Stimulated activated naive CD4-positive, alpha-beta T cell treated with Interleukin-2 at 50 U/mL for 16 hours (primary cell): ENCODE measurements at regions not wholly inside any gene's neighbourhood (a gene's known extent, or its start where the extent isn't known, plus 50 kb on each side); places are given as distances from the start of the nearest gene placed in this dataset.

Source experiments
- DNase-seq: peaks from one replicate; lab custom pipeline; 2025; lab: John Stamatoyannopoulos, UW

DNA sequence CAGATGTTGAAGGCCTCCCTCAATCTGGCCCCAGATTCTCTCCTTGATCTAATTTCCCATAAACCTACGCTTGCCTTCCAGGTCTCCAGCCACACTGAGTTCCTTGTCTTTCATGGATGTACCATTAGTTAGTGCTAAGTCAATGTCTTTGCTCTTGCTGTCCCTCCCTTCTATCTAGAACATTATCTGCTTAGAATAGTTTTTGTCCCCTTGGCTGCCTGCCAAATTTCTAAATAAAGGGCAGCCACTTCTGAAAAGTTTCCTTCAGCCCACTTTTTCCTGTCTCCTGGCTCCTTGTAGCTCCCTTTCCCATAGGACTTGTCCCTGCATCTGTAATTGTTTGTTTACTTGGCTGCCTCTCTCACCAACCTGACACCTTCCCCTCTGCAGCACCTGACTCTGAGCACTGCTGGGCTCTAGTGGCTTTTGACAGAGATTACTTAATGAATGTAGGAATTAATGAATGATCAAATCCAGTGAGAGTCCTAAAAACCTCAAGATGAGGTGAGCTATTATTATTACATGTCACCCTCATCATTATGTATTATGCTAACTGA lies 58.3 kb downstream of the CXCL12 start:
- no peak for DNase-seq

DNA sequence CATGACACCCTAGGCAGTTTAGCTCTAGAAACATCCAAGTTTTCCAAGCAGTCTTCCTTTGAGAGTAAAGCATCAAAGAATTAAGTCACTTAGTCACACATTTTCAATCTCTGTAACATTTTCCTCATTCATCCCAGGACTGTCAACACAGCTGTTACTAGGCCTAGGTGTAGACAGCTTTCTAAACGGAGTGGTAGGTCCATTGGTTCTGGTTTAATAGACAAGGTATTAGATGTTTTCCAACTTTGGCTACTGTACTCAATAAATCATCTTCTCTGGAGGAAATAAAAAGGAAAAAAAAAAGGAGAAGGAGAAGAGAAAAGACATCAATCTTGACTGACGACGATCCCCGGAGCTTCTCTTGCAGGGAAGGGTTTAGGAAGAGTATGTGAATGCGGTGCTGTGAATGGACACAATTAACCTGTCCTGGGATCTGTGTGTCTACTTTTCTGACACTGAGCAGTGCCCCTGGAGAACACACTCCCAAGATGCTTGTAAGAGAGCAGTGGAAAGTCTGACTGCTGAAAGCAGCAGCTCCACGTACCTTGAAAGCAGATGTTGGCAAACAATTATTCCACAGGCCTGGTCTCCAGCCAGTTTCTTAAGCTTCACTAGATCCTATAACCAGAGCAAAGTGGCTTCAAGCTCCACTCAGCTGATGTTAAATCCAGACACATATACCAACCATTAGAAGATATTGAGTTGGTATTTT lies 59.1 kb downstream of the CXCL12 start:
- DNase-seq: no peak

DNA sequence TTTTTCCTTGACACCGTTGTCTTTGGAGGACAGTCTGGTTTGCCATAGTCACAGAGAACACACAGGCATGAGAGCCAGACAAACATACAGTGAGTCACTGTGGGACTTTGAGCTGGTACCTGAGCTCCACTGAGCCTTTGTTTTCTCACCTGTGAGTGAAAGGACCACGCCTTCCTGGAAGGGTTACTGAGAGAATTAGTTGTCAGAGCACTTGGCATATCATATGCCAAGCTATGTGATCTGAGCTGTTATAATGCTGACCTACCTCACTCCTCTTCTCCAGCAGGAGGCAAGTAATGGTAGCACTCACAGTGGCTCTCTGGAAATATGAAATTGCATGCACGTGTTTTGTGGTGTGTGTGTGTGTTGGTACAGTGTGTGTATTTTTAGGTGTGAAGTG lies 59.7 kb downstream of the CXCL12 start:
- DNase-seq: no peak

DNA sequence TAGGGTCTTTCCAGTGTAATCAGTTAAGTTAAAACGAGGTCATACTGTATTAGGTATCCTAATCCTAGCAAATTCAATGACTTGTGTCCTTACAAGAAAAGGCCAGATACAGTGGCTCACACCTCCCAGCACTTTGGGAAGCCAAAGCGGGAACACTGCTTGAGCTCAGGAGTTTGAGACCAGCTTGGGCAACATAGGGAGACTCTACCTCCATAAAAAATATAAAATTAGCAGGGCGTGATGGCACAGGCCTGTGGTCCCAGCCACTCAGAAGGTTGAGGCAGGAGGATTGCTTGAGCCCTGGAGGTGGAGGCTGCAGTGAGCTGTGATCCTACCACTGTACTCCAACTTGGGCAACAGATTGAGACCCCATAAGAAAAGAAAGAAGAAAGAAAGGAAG lies 61.1 kb downstream of the CXCL12 start:
- no peak for DNase-seq

DNA sequence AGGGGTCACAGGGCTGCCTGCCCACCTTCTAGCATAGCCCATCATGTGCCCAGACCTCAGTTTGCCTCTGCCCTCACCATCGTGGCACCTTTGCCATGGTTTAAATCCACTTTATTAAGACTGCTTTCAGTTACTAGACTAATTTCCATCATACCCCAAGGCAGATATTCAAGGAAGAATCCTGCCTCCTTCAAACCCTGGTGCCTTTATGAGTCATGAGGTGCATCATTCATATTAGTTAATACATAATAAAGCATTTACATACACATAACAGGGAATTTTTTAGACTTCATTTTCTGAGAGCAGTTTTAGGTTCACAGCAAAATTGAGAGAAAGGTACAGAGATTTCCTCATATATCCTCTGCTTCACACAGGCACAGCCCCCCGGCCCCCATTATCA lies 62.8 kb downstream of the CXCL12 start:
- no peak for DNase-seq

DNA sequence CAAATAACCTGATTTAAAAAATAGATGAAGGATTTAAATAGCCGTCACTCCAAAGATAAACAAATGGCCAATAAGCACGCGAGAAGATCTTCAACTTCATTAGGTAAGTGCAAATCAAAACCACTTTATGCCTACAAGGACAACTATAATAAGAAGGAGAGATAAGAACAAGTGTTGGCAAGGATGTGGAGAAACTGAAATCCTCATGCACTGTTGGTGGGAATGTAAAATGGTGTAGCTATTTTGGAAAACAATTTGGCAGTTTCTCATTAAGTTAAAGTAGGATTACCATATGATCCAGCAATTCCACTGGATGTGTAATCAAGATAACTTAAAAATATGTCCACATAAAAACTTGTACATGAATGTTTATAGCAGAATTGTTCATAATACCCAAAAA lies 64.1 kb downstream of the CXCL12 start:
- no peak for DNase-seq

DNA sequence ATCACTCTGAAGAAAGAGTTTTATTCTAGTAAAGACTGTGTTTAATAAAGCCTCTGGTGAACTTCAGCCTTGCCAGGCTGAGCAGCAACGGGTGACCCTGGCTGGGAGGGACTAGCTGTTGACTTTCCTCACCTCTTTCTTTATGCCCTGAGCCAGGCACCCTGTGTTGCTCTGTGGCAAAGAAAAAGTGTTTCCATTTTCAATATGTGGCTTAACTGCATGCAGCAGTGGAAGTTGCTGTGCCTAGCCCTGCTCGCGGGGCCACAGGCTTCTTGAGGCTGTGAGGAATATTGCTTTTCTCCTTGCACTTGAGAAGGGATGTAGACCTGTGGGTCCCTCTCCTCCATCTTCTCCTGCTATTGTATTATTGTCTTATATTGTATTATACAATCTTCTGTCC lies 67.0 kb downstream of the CXCL12 start:
- no peak for DNase-seq

DNA sequence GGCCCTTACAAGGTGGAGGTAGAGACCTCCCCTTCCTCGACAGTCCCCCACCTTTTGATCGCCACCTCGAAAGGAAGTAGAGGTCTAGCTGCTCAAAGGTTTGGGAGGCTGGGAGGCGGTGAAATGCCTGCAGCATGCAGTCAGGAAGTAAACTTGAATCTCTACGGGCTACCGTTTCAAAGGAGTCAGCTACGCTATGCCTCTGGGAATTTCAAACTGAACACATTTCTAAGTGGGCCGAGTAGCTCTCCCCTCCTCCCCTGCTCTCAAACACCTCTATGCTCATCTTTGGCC lies 68.0 kb downstream of the CXCL12 start:
- no peak for DNase-seq

DNA sequence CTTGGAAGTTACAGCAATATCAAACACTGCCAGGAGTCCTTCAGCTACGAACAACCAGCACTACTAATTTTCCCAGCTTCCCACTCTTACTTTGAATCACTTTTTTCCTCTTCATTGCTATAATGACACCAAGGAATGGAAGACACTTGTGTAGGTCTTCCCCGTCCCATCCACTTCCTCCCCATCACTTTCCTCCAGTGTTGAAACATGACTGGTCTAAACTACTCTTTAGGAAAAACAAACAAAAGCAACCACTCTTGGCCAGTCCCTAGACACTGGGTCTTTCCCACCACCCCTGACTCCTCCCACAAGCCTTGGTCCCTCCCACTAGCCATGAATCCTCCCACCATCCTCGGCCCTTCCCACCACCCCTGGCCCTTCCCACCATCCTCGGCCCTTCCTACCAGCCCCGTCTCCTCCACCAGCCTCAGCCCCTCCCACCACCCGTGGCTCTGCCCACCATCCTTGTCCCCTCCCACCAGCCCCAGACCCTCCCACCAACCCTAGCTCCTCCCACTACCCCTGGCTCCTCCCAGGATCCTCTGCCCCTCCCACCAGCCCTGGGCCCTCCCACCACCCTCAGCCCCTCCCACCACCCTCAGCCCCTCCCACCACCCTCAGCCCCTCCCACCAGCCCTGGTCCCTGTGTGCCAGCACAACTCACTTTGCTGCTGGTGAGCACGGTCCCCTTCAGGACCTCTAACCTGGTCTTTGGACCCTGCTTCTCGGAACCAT lies 68.5 kb downstream of the CXCL12 start:
- no peak for DNase-seq

DNA sequence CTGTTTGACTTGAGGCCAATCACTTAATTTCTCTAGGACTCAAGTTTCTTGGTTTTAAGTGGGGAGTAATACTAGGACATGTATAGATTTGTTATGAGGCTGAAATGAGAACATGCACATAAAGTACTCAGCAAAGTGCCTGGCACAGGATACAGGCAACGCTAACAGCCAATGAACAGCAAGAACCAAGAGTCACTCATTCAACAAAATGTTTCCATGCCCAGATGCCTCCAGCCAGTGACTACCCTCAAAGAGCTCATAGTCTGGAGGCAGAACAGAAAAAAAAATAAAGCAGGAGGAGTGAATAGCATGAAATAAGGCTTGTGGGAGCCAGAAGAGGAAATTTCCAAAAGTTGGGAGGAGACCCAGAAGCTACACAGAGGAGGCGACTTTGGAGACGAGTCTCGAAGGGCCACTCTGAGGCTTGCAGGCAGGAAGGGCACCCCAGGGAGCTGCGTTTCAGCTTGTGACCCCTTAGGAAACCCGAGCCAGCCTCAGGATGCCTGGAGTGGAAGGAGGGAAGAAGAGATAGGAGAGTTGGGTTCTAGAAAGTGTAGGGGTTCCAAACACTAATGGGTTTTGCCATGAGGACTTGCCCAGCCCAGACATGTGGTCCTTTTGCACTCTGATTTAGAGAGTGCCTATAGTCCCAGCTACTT lies 70.0 kb downstream of the CXCL12 start:
- no peak for DNase-seq

DNA sequence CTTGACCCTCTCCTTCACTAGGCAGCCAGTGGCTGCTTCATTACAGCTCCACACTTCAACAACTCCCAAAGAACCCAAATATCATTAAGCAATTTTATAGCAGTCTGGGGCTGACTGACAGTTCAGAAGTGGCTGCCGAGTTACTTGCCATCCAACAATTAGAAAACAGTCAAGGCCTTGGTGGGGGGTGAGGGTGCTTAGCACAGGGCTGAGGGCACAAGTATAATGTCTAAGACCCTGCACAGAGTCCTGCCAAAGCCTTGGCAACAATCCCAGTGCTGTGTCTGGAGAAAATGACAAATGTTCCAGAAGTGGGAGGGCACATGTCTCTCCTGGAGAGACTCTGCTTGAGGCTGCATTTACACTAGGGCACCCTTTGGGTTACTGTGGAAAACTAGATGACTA lies 71.1 kb downstream of the CXCL12 start:
- no peak for DNase-seq

DNA sequence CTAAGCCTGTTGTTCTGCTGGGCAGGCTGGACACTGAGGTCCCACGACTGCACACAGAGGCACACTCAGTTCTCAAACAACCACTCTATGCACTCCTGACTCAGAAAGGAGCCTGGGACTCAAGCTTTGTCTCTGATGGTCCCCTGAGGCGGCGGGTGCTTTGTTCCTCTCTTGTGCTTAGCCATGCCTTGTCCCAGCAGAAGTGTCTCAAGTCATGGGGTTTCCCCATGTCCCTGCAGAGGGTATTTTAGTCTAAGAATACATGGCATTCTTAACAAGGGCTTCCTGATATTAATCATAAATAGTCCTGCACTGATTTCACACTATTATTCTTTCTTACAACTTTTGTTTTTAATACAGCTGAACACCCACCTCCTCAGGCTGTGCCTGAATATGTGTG lies 72.5 kb downstream of the CXCL12 start:
- DNase-seq: no peak

DNA sequence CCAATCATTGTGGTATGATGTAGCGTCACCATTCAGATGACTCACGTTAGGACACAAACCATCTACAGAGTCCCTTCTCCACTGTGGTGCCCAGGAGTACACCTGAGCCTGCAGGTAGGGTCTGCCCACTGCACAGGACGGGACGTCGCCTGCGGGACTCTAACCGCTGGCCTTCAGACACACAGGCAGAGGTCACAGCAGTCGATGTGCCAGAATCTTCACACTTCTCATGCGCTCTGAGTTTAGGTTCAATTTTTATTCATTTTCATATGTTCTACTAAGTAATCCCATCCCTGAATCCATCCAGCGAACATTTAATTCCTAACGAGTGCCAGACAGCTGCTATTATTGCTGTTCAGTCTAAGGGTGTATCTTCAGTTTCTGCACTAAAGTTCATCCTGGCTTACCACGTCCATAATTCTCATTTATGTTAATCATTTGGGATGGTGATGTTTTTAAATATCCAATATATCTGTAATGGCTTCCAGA lies 73.3 kb downstream of the CXCL12 start:
- no peak for DNase-seq

DNA sequence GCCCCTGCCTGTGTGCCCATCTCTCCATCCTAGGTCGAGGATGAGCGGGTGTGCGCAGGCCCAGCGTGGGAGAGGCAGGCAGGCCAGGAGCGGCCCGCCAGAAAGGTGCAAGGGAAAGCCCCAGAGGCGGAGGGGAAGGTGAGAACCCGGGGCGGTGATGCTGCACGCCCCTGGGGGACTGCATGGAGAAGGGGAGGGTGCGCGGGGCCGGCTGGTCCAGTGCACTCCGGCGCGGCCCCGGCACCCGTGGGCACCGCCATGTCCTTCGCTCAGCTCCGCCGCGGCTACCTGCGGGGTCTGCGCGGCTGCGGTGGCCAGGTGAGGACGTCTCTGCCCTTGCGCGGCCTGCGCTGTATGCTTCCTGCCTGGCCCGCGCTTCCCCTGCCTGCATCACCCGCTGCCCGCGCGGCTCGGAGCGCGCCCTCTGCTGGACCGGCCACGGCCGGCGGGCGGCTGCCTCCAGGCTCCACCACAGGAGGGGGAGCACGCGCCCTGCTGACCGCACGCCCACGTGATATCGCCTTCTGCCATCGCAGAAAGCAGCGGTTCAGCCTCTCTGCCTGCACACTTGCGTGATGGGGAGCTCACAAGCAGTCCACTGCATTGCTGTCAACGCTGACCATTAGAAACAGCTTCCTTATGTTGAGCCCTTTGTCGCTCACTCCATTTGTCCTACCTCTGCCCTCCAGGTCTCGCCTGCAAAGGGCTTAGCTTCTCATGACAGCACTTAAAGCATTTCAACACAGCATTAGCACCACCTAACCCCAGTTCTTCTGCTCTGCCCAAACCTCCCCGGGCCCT lies 73.9 kb downstream of the CXCL12 start:
- DNase-seq: peak; percentile 40

DNA sequence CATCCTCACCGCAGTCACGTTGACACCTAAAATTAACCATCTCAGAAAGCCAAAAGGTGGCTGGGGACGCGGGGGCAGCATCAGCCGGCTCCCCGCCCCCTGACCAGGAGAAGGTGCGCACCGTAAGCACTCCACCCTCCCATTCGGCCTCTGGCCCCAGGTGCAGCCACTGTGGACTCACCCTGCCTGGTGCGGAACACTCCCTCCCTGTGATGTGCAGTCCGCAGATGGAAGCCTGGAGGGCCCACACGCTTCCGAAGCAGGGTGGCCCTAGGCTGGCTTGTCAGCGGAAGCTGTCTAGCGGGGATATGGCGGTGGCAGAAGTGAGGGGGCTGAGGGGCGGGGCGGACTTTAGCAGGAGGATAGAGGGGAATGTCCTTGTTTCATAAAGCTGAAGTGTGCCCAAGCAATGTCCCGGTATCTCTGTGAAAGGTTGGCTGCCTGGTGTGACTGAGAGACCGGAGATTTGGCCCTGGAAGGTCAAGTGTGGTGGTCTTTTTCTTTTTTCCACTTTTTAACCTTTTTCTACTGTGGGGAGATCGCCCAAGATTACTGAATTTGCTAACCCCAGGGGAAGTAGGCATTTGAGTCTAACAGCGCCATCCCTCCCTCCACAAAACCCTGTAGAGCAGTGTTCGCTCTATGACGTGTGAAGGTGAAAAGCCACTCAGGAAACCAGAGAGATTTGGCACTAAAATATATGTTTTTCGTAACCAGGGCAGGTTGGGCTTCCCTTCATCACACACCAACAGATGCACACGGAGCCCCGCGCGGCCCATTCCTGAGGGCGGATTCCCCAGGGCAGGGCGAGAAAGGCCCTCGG lies 74.7 kb downstream of the CXCL12 start:
- no peak for DNase-seq

DNA sequence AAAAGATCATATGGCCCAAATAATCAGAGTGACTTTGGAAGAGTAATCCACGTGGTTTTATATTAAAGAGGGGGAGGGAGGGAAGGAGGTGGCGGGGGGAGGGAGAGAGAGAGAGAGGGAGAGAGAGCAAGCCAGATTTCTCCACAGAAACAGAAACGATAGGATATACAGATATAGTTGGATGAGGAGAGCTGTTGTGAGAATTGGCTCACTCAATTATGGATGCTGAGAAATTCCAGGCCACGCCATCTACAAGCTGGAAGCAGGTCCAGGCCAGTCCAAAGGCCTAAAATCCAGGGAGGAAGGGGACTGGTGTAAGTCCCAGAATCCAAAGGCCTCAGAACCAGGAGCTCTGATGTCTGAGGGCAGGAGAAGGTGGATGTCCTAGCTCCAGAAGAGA lies 75.5 kb downstream of the CXCL12 start:
- no peak for DNase-seq

DNA sequence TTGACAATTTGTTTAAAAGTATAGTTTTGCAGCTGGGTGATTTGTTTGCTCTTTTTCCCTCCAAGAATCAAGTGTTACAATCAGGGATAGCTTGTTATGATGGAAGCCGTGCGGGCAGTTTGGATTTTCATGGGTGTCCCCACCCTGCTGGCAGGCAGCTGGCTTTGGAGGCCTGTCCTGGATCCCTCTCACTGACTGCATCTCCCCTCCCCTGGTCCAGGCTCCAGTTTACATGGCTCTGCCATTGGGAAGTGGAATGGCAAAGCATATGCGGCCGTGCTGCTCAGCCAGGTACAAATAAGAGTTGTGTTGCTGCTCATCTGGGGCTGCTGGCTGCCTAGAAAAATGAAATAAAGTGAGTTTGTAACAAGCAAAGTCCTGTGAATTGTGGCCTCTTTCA lies 76.0 kb downstream of the CXCL12 start:
- no peak for DNase-seq

DNA sequence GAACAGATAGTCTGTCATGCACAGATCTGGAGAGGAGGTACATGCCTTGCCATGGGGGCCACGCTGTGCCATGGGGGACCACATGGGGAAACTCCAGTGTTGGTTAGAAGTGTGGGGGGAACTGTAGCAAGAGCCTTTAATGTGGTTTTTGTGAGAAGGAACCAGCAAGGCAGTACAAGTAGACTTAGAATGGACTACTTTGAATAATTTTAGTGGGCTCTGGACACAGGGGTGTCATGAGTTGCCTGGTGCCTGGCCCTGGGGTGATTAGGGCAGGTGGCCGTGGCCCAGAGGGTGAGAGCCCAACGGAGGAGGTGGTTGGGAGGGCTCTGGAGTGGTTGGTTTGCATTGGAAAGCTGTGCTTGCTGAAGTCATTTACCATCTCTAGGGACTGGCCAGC lies 77.2 kb downstream of the CXCL12 start:
- no peak for DNase-seq

DNA sequence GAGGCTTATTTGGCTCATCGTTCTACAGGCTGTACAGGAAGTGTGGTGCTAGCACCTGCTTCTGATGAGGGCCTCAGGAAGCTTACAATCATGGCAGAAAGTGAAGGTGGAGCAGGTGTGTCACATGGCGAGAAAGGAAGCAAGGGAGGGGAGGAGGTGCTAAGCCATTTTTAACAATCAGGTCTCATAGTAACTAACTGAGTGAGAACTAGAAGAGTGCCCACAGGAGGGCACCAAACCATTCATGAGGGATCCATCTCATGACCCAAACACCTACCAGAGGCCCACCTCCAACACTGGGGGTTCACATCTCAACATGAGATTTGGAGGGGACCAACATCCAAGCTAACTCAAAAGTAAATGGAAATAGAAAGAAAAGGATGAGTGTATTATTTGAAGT lies 78.1 kb downstream of the CXCL12 start:
- no peak for DNase-seq

DNA sequence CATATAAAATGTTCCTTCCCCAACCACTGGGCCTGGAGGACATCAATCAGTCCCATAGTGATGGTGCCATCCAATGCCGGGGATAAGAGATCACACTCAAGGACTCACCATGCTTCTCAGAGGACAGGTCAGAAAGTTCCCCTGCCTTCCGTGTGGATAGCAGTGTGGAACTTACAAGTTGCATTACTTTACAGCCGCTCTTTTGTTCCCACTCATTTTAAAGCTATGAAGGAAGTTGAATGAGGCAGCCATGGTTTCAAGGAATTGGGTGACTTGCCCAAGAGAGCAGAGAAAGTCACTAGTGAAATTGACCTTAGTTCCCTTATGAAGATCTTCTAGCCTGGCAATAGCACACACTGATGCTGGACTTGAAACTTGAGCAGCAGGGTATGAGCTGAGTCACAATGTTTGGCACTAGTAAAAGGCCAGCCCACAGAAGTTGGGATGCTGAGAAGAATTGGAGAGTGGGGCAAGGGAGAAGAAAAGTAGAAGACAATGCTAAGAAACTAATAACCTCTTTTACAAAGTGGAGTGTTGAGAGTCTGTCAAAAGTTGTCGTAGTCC lies 78.7 kb downstream of the CXCL12 start:
- no peak for DNase-seq

DNA sequence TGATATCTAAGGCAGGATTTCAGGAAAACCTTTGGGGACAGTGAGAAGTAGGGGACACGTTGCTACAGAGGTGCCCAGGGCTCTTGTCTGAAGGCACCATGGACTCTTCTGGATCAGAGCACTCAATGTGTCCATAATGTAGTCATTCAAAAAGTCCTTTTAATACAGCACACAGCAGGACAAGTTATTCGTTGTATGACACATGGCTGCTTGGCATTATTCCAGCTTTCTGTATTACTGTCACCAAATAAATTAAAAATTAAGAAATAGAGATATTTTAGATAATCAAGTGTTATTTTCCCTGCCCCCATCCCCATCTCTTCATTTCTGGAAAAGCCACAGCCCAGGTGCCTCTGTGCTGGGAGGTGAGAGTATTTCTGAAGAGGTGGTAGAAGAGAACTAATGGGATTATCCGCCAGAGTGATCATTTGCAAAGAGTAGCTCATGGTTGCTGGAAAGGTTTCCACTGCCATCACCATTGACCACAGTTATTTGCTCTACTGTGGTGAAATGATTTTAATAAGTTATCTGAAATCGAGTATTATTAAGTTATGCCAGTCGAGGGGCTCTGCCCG lies 83.0 kb downstream of the CXCL12 start:
- DNase-seq: no peak
